NCI-H510A treated with DMSO at 0.1 percent for 48 hours (cell line): ENCODE measurements at regions not wholly inside any gene's neighbourhood (a gene's known extent, or its start where the extent isn't known, plus 50 kb on each side); places are given as distances from the start of the nearest gene placed in this dataset.

Experiments
- DNase-seq: peaks from one replicate; lab custom pipeline; 2025; lab: John Stamatoyannopoulos, UW

- no peak for DNase-seq
Observed at GRCh38 chr19:32201636-32202051, 143.8 kb upstream of the ZNF507 start.

GRCh38 chr19:32202244-32202643, 143.2 kb upstream of the ZNF507 start:
- DNase-seq: no peak

GRCh38 chr19:32203161-32203560, 142.2 kb upstream of the ZNF507 start:
- DNase-seq: no peak

GRCh38 chr19:32206065-32206464, 139.3 kb upstream of the ZNF507 start:
- no peak for DNase-seq

GRCh38 chr19:32208060-32208459, 137.3 kb upstream of the ZNF507 start:
- DNase-seq: no peak

- no peak for DNase-seq
Observed at GRCh38 chr19:32219392-32219791, 126.0 kb upstream of the ZNF507 start.

- no peak for DNase-seq
Observed at GRCh38 chr19:32219881-32220472, 125.4 kb upstream of the ZNF507 start.

- DNase-seq: no peak
Observed at GRCh38 chr19:32220951-32221350, 124.5 kb upstream of the ZNF507 start.

GRCh38 chr19:32222556-32222955, 122.9 kb upstream of the ZNF507 start:
- DNase-seq: no peak

GRCh38 chr19:32223106-32223505, 122.3 kb upstream of the ZNF507 start:
- no peak for DNase-seq

- DNase-seq: no peak
Observed at GRCh38 chr19:32223595-32224370, 121.6 kb upstream of the ZNF507 start.

- peak; percentile 26 for DNase-seq
Observed at GRCh38 chr19:32224371-32225244, 120.8 kb upstream of the ZNF507 start.

- DNase-seq: no peak
Observed at GRCh38 chr19:32227561-32228165, 117.7 kb upstream of the ZNF507 start.

GRCh38 chr19:32230441-32230840, 115.0 kb upstream of the ZNF507 start:
- no peak for DNase-seq

GRCh38 chr19:32231020-32231419, 114.4 kb upstream of the ZNF507 start:
- DNase-seq: no peak

- DNase-seq: no peak
Observed at GRCh38 chr19:32231691-32232090, 113.7 kb upstream of the ZNF507 start.

- no peak for DNase-seq
Observed at GRCh38 chr19:32232449-32232848, 113.0 kb upstream of the ZNF507 start.

- no peak for DNase-seq
Observed at GRCh38 chr19:32233091-32233490, 112.3 kb upstream of the ZNF507 start.

- DNase-seq: no peak
Observed at GRCh38 chr19:32233885-32234284, 111.5 kb upstream of the ZNF507 start.

GRCh38 chr19:32234663-32235217, 110.7 kb upstream of the ZNF507 start:
- no peak for DNase-seq

GRCh38 chr19:32238076-32238475, 107.3 kb upstream of the ZNF507 start:
- no peak for DNase-seq

- DNase-seq: no peak
Observed at GRCh38 chr19:32240316-32240715, 105.1 kb upstream of the ZNF507 start.
